Epidermal melanocyte (primary cell): ENCODE measurements at regions not wholly inside any gene's neighbourhood (a gene's known extent, or its start where the extent isn't known, plus 50 kb on each side); places are given as distances from the start of the nearest gene placed in this dataset.

Source experiments
- DNase-seq: peaks from one replicate; pipeline ENCODE4 v3.0.0; 2011; ENCODE audit warnings: low spot score; ENCODE audit not compliant: insufficient read length

- no peak for DNase-seq
These were observed 314.9 kb downstream of the TMEM121 start for GRCh38 chr14:105841022-105842009.

- no peak for DNase-seq
These were observed 315.7 kb downstream of the TMEM121 start for GRCh38 chr14:105842105-105842504.

GRCh38 chr14:105843444-105844046, 317.2 kb downstream of the TMEM121 start:
- no peak for DNase-seq

- no peak for DNase-seq
These were observed 317.8 kb downstream of the TMEM121 start for GRCh38 chr14:105844047-105844630.

- DNase-seq, result no peak
These were observed 318.7 kb downstream of the TMEM121 start for GRCh38 chr14:105844810-105845724.

GRCh38 chr14:105845725-105846309, 319.4 kb downstream of the TMEM121 start:
- no peak for DNase-seq

- no peak for DNase-seq
These were observed 319.9 kb downstream of the TMEM121 start for GRCh38 chr14:105846312-105846711.

- DNase-seq, result no peak
These were observed 321.0 kb downstream of the TMEM121 start for GRCh38 chr14:105847400-105847799.

GRCh38 chr14:105848570-105848969, 322.2 kb downstream of the TMEM121 start:
- DNase-seq, result no peak

GRCh38 chr14:105849933-105850626, 323.7 kb downstream of the TMEM121 start:
- DNase-seq, result no peak

GRCh38 chr14:105850853-105851581, 324.6 kb downstream of the TMEM121 start:
- no peak for DNase-seq

GRCh38 chr14:105851716-105852377, 325.5 kb downstream of the TMEM121 start:
- DNase-seq, result no peak

- DNase-seq, result no peak
These were observed 326.1 kb downstream of the TMEM121 start for GRCh38 chr14:105852378-105853088.

- no peak for DNase-seq
These were observed 326.9 kb downstream of the TMEM121 start for GRCh38 chr14:105853089-105853906.

GRCh38 chr14:105853907-105854599, 327.7 kb downstream of the TMEM121 start:
- DNase-seq, result no peak

- no peak for DNase-seq
These were observed 328.3 kb downstream of the TMEM121 start for GRCh38 chr14:105854600-105855245.
